IMR-90 (cell line): ENCODE measurements at regions not wholly inside any gene's neighbourhood (a gene's known extent, or its start where the extent isn't known, plus 50 kb on each side); places are given as distances from the start of the nearest gene placed in this dataset.
"Not testable (repeated sequence)": the region's sequence is repeated elsewhere in the genome, so short reads cannot be mapped to it uniquely, and the experiment has no call there.

Source experiments
- ATAC-seq: fragments of 200-7000 bp; cut with Tn5 transposase; 2 replicates; pipeline ENCODE4 v1.9.1; 2020; ENCODE audit warnings: low read depth, mild to moderate bottlenecking, moderate library complexity
- BruUV-seq: library from RNA; stranded (reverse); fragments of 400-500 nt; replicated peaks from 2 replicates; lab custom pipeline; 2021; lab: Mats Ljungman, UMichigan
- CTCF ChIA-PET: fragments of 300-600 bp; formaldehyde crosslinking; extraction: SDS; loops from one replicate; lab custom pipeline; 2021; ENCODE audit warnings: antibody characterized with exemption; lab: Yijun Ruan, JAX
- POLR2A ChIA-PET: fragments of 300-600 bp; sonication (Branson Sonifier 250); formaldehyde crosslinking; loops from one replicate; lab custom pipeline; 2022; ENCODE audit warnings: antibody characterized with exemption; ENCODE audit not compliant: unreplicated experiment; lab: Charles Lee
- DNase-seq: peaks from one replicate; pipeline ENCODE4 v3.0.0; 2013
- H2AFZ ChIP-seq: replicated peaks from 2 replicates; pipeline ENCODE3; 2013; ENCODE audit warnings: low read length, mild to moderate bottlenecking; ENCODE audit not compliant: poor library complexity
- H2AK5ac ChIP-seq: 2 replicates; pipeline ENCODE4 v1.6.1; 2013; ENCODE audit warnings: low read depth, low read length, inconsistent platforms
- H2AK9ac ChIP-seq: replicated peaks from 2 replicates; pipeline ENCODE3; 2013; ENCODE audit warnings: mild to moderate bottlenecking, low read depth, low read length, moderate library complexity; ENCODE audit not compliant: poor library complexity
- H2BK120ac ChIP-seq: 2 replicates; pipeline ENCODE4 v1.6.1; 2013; ENCODE audit warnings: low read depth, low read length, inconsistent platforms
- H2BK15ac ChIP-seq: 3 replicates; pipeline ENCODE4 v1.6.1; 2013; ENCODE audit warnings: low read depth, low read length, inconsistent platforms
- H2BK20ac ChIP-seq: 2 replicates; pipeline ENCODE4 v1.6.1; 2013; ENCODE audit warnings: low read depth, mild to moderate bottlenecking, inconsistent platforms, low read length, moderate library complexity
- H2BK5ac ChIP-seq: 2 replicates; pipeline ENCODE4 v1.6.1; 2013; ENCODE audit warnings: mild to moderate bottlenecking, low read depth, low read length, inconsistent platforms; ENCODE audit not compliant: poor library complexity, severe bottlenecking
- H3K14ac ChIP-seq: replicated peaks from 2 replicates; pipeline ENCODE4 v1.6.1; 2013; ENCODE audit warnings: low read depth, low read length, inconsistent platforms
- H3K18ac ChIP-seq: 2 replicates; pipeline ENCODE4 v1.6.1; 2013; ENCODE audit warnings: low read depth, low read length, control low read depth
- H3K23ac ChIP-seq: 2 replicates; pipeline ENCODE4 v1.6.1; 2013; ENCODE audit warnings: low read depth, low read length, inconsistent platforms
- H3K27ac ChIP-seq: 2 replicates; pipeline ENCODE4 v1.5.1; 2013; ENCODE audit warnings: mild to moderate bottlenecking, control low read depth, low read length; ENCODE audit not compliant: insufficient read depth
- H3K27me3 ChIP-seq: 2 replicates; pipeline ENCODE4 v1.6.1; 2013; ENCODE audit warnings: low read length; ENCODE audit not compliant: control insufficient read depth, insufficient read depth
- H3K36me3 ChIP-seq: 2 replicates; pipeline ENCODE4 v1.6.1; 2013; ENCODE audit warnings: low read length, mixed read lengths; ENCODE audit not compliant: control insufficient read depth, insufficient read depth
- H3K4ac ChIP-seq: 2 replicates; pipeline ENCODE4 v1.6.1; 2013; ENCODE audit warnings: low read depth, low read length, inconsistent platforms
- H3K4me1 ChIP-seq: 2 replicates; pipeline ENCODE4 v1.6.1; 2013; ENCODE audit warnings: low read length, mixed read lengths; ENCODE audit not compliant: control insufficient read depth, insufficient read depth
- H3K4me2 ChIP-seq: 2 replicates; pipeline ENCODE4 v1.6.1; 2013; ENCODE audit warnings: low read depth, mild to moderate bottlenecking, control low read depth, low read length, moderate library complexity
- H3K4me3 ChIP-seq: 2 replicates; pipeline ENCODE4 v1.5.1; 2013; ENCODE audit warnings: low read depth, mild to moderate bottlenecking, control low read depth, low read length, moderate library complexity; ENCODE audit not compliant: insufficient read depth
- H3K56ac ChIP-seq: 2 replicates; pipeline ENCODE4 v1.6.1; 2013; ENCODE audit warnings: low read length, inconsistent platforms; ENCODE audit not compliant: insufficient read depth; ENCODE audit errors: extremely low read depth
- H3K79me1 ChIP-seq, 2 experiments: 2 replicates each; pipeline ENCODE4 v1.6.1; 2013; ENCODE audit warnings: low read length in 2 of 2, inconsistent platforms in 1 of 2, low read depth in 1 of 2
- H3K9ac ChIP-seq: 2 replicates; pipeline ENCODE4 v1.6.1; 2013; ENCODE audit warnings: low read depth, low read length, control low read depth
- H3K9me1 ChIP-seq: 2 replicates; pipeline ENCODE4 v1.6.1; 2013; ENCODE audit warnings: low read length, inconsistent platforms; ENCODE audit not compliant: insufficient read depth
- H3K9me3 ChIP-seq: 2 replicates; pipeline ENCODE4 v1.6.1; 2013; ENCODE audit warnings: low read length; ENCODE audit not compliant: control insufficient read depth, insufficient read depth
- H4K20me1 ChIP-seq: 2 replicates; pipeline ENCODE4 v1.6.1; 2013; ENCODE audit warnings: low read length, inconsistent platforms; ENCODE audit not compliant: insufficient read depth
- H4K5ac ChIP-seq: 2 replicates; pipeline ENCODE4 v1.6.1; 2013; ENCODE audit warnings: mild to moderate bottlenecking, low read depth, low read length, control low read depth
- H4K8ac ChIP-seq, 2 experiments: 2 replicates each; pipeline ENCODE4 v1.6.1; 2013; ENCODE audit warnings: low read depth in 2 of 2, low read length in 2 of 2, control low read depth in 1 of 2, inconsistent platforms in 1 of 2
- H4K91ac ChIP-seq: 2 replicates; pipeline ENCODE4 v1.6.1; 2013; ENCODE audit warnings: low read depth, low read length, inconsistent platforms; ENCODE audit not compliant: insufficient read depth
- WGBS, 2 experiments: methylation state at CpG; one replicate each; pipeline versions ENCODE4 v1.1.5 to v1.1.7; 2013; ENCODE audit warnings: missing lambda C conversion rate in 2 of 2; ENCODE audit not compliant: insufficient read length in 1 of 2; ENCODE audit errors: extremely low coverage in 2 of 2; 5-methylcytosine and 5-hydroxymethylcytosine counted together
- dilution Hi-C: fragments of 300-500 bp; cut with HindIII; formaldehyde crosslinking; loops from one replicate; pipeline ENCODE4 v1.14.3; 2018; ENCODE audit warnings: low sequenced_read_pairs; ENCODE audit not compliant: unreplicated experiment
- in situ Hi-C: fragments of 300-500 bp; cut with MboI; formaldehyde crosslinking; loops from 3 replicates; pipeline ENCODE4 v1.14.3; 2019; ENCODE audit warnings: low sequenced_read_pairs, inconsistent platforms, mixed read lengths
- intact Hi-C: fragments of 100-400 bp; cut with micrococcal nuclease; formaldehyde crosslinking; loops from 2 replicates; pipeline ENCODE4 v1.10.0; 2022

- H3K4me3 ChIP-seq, CTCF ChIA-PET, dilution Hi-C loops, H4K5ac ChIP-seq, in situ Hi-C loops, H2BK20ac ChIP-seq, intact Hi-C loops, H3K79me1 ChIP-seq, H3K56ac ChIP-seq, H3K9me3 ChIP-seq, H3K9me1 ChIP-seq, H3K18ac ChIP-seq, H3K4me2 ChIP-seq, H4K91ac ChIP-seq, H4K8ac ChIP-seq, H2BK120ac ChIP-seq, H3K14ac ChIP-seq, H3K23ac ChIP-seq, DNase-seq, H3K4me1 ChIP-seq, H4K20me1 ChIP-seq, H3K27me3 ChIP-seq, BruUV-seq, H2BK15ac ChIP-seq, POLR2A ChIA-PET, H3K4ac ChIP-seq, H3K36me3 ChIP-seq, H2BK5ac ChIP-seq, H3K27ac ChIP-seq, H3K9ac ChIP-seq, H2AK9ac ChIP-seq, H2AFZ ChIP-seq, ATAC-seq, H2AK5ac ChIP-seq: not testable (repeated sequence)
- WGBS, 2 experiments, result 100% methylated on average over 1 of the region's 27 CpGs; no CpG with 5 or more reads in 1 of the 2 experiments
Observed at GRCh38 chr14:30363219-30363880, 195.6 kb upstream of the G2E3 start.
